ENCODE measurements at regions not wholly inside any gene's neighbourhood (a gene's known extent, or its start where the extent isn't known, plus 50 kb on each side); places are given as distances from the start of the nearest gene placed in this dataset.
"Not testable (repeated sequence)": the region's sequence is repeated elsewhere in the genome, so short reads cannot be mapped to it uniquely, and the experiment has no call there.

DNA sequence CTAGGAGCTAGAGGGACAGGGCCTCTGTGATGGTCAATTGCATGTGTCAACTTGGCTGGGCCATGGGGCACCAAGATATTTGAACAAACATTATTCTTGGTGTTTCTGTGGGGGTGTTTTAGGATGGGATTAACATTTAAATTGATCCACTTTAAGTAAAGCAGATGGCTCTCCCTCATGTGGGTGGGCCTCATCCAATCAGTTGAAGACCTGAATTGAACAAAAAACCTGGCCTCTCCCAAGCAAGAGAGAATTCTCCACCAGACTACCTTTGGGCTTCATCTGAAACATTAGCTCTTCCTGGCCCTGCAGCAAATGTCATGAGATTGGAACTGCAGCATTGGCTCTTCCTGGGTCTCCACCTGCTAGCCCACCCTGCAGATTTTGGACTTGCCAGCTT lies 207.1 kb upstream of the ATP6AP2 start:
- DNase-seq (ENCODE audit: low read depth) = no peak
- H3K4me3 ChIP-seq (replicated peaks; ENCODE audit: low read depth, low read length) = no peak overlapping the region
- TF ChIP-seq, protein P1, sequence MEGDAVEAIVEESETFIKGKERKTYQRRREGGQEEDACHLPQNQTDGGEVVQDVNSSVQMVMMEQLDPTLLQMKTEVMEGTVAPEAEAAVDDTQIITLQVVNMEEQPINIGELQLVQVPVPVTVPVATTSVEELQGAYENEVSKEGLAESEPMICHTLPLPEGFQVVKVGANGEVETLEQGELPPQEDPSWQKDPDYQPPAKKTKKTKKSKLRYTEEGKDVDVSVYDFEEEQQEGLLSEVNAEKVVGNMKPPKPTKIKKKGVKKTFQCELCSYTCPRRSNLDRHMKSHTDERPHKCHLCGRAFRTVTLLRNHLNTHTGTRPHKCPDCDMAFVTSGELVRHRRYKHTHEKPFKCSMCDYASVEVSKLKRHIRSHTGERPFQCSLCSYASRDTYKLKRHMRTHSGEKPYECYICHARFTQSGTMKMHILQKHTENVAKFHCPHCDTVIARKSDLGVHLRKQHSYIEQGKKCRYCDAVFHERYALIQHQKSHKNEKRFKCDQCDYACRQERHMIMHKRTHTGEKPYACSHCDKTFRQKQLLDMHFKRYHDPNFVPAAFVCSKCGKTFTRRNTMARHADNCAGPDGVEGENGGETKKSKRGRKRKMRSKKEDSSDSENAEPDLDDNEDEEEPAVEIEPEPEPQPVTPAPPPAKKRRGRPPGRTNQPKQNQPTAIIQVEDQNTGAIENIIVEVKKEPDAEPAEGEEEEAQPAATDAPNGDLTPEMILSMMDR (IDR thresholded peaks at IDR 0.05; ENCODE audit: low read length, missing control alignments) = no peak

- H3K4me3 ChIP-seq (replicated peaks; ENCODE audit: low read depth, low read length) = no peak overlapping the region
- DNase-seq (ENCODE audit: low read depth) = no peak
- TF ChIP-seq, protein P1 (IDR thresholded peaks at IDR 0.05; ENCODE audit: low read length, missing control alignments) = no peak
Measured at GRCh38 chrX:40373025-40373424, 207.7 kb upstream of the ATP6AP2 start.

- no peak overlapping the region for H3K4me3 ChIP-seq (replicated peaks; ENCODE audit: low read depth, low read length)
- TF ChIP-seq, protein P1 (IDR thresholded peaks at IDR 0.05; ENCODE audit: low read length, missing control alignments) = no peak
- no peak for DNase-seq (ENCODE audit: low read depth)
Measured at GRCh38 chrX:40371376-40371775, 209.4 kb upstream of the ATP6AP2 start.

DNA sequence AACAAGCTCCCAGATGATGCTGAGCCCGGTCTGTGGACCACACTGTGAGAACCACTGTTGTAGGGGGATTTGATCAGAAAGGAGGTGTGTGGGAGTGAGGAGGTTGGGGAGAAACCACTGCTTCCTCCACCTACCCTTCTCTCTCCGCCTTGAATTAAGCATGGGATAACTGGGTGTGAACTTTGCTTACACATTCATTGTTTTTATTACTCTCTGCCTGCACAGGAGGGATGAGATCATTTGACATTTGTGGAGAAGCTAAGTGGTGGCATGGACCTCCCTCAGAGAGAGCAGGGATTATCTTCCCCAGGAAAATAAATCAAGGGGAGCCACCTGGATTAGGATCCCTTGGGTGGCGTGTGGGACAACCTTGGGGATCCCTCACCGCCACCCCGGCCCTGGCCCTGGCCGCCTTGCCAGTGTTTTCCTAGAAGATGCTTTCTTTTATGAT lies 212.1 kb upstream of the ATP6AP2 start:
- DNase-seq (ENCODE audit: low read depth) = no peak
- TF ChIP-seq, protein P1 (IDR thresholded peaks at IDR 0.05; ENCODE audit: low read length, missing control alignments) = no peak
- no peak overlapping the region for H3K4me3 ChIP-seq (replicated peaks; ENCODE audit: low read depth, low read length)

- H3K4me3 ChIP-seq (replicated peaks; ENCODE audit: low read depth, low read length) = no peak overlapping the region
- TF ChIP-seq, protein P1 (IDR thresholded peaks at IDR 0.05; ENCODE audit: low read length, missing control alignments) = no peak
- no peak for DNase-seq (ENCODE audit: low read depth)
Measured at GRCh38 chrX:40366661-40367060, 214.1 kb upstream of the ATP6AP2 start.

- not testable (repeated sequence) for H3K4me3 ChIP-seq (replicated peaks; ENCODE audit: low read depth, low read length)
Measured at GRCh38 chrX:40362291-40362690, 218.5 kb upstream of the ATP6AP2 start.

DNA sequence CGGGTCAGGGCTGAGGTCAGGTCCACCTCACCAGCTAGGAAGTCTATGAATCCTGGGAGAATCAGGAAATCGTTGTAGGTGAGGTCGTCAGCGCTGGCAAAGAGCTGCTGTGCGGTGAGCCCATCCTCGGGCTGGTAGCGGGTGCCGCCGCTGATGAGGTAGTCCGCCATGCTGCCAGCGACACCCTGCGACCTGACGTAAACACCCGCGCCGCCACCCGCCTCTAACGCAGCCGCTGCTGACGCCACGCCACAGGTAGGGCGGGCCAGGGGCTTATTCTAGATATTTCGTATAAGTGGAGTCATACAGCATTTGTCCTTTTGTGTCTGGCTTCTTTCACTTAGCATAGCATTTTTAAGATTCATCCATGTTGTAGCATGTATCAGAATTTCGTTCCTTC lies 220.2 kb upstream of the ATP6AP2 start:
- no peak for DNase-seq (ENCODE audit: low read depth)
- no peak overlapping the region for H3K4me3 ChIP-seq (replicated peaks; ENCODE audit: low read depth, low read length)
- TF ChIP-seq, protein P1 (IDR thresholded peaks at IDR 0.05; ENCODE audit: low read length, missing control alignments) = no peak

More at GRCh38 chrX:40362291-40362690, 218.5 kb upstream of the ATP6AP2 start:
- not testable (repeated sequence) for DNase-seq (ENCODE audit: low read depth)

All from fibroblast of pulmonary artery (primary cell).